HG03280 (cell line): ENCODE measurements at regions not wholly inside any gene's neighbourhood (a gene's known extent, or its start where the extent isn't known, plus 50 kb on each side); places are given as distances from the start of the nearest gene placed in this dataset.
"Not testable (repeated sequence)": the region's sequence is repeated elsewhere in the genome, so short reads cannot be mapped to it uniquely, and the experiment has no call there.

Experiments
- ATAC-seq: cut with Tn5 transposase; IDR thresholded peaks from one replicate; pipeline ENCODE4 v1.9.1; 2021; ENCODE audit warnings: mild to moderate bottlenecking, moderate library complexity; ENCODE audit not compliant: unreplicated experiment

- no peak for ATAC-seq
These were observed 167.9 kb upstream of the PRICKLE2 start for GRCh38 chr3:64393193-64393592.

- ATAC-seq: no peak
These were observed 166.7 kb upstream of the PRICKLE2 start for GRCh38 chr3:64392001-64392400.

- no peak for ATAC-seq
These were observed 165.6 kb upstream of the PRICKLE2 start for GRCh38 chr3:64390893-64391292.

- no peak for ATAC-seq
These were observed 163.6 kb upstream of the PRICKLE2 start for GRCh38 chr3:64388886-64389285.

DNA sequence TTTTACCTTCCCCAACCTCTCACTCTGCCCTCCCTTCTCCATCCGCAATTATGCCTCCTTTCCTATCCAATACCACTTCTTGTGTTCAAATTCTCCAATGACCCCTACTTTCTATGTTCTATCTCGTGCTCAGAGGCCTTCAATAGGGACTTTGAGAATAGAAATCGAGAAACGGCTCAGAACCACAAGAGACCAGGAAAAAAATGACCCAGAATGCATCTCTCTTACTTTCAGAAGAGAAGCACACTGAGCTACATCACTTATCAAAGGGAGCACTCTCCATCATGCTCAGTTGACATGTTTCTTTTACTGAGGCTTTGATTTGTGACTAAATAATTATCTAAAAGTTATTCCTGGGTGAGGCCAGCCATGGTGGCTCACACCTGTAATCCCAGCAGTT lies 162.4 kb upstream of the PRICKLE2 start:
- ATAC-seq: no peak

DNA sequence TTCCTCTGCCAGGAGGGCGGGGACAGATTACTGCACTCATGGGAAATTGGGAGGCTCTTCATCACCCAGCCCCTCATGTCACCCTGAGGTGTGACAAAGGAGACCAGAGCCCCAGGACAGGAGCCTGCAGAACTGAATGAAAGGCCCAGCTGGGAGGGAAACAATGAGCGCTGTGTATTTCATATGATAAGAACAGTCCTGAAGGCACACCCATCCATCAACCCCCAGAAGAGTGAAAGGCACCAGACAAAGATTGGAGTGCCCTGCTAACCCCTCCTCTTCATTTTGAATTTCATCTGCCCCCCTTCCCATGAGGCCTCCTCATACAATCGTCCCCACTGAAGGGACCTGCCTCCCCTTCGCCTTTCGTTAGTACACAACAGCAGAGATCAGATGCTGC lies 160.0 kb upstream of the PRICKLE2 start:
- ATAC-seq: no peak

GRCh38 chr3:64384561-64384960 lies 159.3 kb upstream of the PRICKLE2 start:
- ATAC-seq: no peak

DNA sequence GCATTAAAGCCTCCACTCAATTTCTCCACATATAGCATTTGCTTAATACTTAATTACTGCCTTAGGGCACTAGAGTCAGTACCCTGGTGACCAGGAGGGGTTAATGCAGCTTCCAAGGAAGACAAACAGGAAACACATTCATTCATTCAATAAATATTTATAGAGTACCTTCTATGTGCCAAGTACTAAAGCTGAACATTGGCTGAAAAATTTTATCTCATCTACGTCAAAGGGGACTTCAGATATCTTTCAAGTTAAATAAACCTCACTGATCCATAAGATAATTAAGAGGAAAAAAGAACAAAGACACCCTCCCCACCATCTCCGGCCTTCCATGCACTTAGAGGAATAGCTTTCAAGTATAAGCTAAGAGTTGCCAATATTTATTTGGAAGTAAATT lies 156.9 kb upstream of the PRICKLE2 start:
- ATAC-seq: no peak

- no peak for ATAC-seq
These were observed 156.1 kb upstream of the PRICKLE2 start for GRCh38 chr3:64381367-64381766.

DNA sequence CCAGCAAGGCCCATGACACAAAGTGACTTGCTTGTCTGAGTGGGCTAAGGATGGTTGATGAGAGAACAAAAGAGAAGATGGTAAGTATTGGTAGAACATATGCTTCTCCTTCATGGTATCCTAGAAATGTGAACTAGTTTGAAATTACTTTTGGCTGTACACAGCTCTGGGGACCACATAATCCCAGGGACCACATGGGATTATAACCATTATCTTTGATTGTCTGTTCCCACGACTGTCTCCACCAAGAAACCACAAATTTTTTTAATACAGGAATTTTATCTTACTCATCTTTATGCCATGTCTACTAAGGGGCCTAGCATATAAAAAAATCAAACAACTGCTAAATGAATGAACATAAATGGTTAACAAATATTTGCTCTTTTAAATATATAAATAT lies 155.3 kb upstream of the PRICKLE2 start:
- ATAC-seq: no peak

- ATAC-seq: no peak
These were observed 154.0 kb upstream of the PRICKLE2 start for GRCh38 chr3:64379221-64379620.

DNA sequence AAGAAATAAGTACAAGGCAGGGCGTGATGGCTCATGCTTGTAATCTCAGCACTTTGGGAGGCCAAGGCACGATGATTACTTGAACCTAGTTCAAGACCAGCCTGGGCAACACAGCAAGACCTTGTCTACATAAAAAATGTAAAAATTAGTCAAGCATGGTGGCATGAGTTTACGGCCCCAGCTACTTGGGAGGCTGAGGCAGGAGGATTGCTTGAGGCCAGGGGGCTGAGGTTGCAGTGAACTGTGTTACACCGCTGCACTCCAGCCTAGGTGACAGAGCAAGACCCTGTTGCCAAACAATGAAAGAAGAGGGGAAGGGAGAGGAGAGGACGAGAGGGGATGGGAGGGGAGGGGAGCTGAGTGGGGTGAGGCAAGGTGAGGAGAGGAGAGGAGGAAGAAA lies 152.7 kb upstream of the PRICKLE2 start:
- no peak for ATAC-seq

DNA sequence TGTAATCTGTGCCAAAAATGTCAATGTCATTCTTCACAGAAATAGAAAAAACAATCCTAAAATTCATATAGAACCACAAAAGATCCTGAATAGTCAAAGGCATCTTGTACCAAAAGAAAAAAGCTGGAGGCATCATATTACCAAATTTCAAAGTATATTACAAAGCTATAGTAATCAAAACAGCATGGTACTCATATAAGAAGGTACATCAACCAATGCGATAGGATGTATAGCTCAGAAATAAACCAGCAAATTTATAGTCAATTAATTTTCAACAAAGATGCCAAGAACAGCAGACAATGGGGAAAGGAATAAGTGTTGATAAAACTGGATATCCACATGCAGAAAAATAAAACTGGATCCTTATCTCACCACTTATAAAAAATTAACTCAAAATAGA lies 150.5 kb upstream of the PRICKLE2 start:
- ATAC-seq: no peak

DNA sequence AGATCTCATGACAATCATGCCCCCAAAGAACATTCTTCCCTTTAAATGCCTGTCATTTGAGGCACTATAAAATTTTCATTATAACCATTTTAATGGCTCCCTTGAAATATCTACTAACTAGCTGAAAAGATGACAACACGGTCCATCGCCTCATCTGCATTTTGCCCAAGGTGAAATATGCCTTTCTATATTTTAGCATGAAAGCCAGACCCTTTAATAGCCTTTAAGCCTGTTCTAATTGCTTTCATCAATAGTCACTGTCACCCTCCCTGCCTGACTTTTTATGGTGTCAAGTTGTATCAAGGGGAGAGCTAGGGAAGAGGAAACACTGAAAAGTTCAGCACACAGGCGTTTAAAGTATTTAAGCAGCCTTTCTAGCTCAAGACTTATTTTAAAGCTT lies 144.1 kb upstream of the PRICKLE2 start:
- ATAC-seq: no peak

- ATAC-seq: no peak
These were observed 143.2 kb upstream of the PRICKLE2 start for GRCh38 chr3:64368257-64369020.

- no peak for ATAC-seq
These were observed 140.6 kb upstream of the PRICKLE2 start for GRCh38 chr3:64365877-64366276.

DNA sequence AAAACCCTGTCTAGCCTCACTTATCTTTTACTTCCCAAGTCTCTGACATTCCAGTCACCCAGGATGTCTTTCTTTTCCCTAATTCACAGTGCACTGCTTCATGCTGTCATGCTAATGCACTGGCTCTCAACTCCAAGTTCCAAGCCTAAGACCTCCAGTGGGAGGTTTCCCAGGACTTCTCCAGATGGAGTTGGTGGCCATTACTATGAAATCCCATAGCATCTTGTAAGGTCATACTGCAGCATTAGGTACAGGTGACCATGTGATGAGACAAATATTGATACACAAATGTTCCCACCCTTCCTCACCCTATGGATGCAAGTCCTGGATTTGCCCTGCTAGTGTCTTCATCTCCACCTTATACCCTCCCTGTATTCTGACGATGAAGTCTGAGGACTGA lies 138.6 kb upstream of the PRICKLE2 start:
- ATAC-seq: no peak

- ATAC-seq: no peak
These were observed 136.9 kb upstream of the PRICKLE2 start for GRCh38 chr3:64361962-64362735.

- not testable (repeated sequence) for ATAC-seq
These were observed 135.8 kb upstream of the PRICKLE2 start for GRCh38 chr3:64361036-64361435.

DNA sequence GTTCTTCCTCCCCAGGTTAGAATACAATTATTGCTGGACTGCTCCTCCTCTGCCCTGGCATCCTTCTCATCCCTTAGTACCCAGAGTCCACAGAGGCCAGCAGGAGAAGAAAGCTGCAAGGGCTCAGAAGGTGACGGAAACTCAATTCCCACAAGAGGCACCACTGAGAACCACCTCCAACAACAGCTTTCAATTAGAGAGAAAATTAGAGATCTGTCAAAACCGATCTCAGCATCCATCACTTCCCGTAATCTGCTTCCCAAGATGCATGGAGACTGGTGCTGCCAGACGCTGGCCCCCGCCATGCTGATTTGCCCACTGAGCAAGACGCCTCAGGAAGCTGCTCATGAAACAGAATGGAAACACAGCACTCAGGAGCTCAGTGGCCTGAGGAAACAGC lies 135.0 kb upstream of the PRICKLE2 start:
- no peak for ATAC-seq

DNA sequence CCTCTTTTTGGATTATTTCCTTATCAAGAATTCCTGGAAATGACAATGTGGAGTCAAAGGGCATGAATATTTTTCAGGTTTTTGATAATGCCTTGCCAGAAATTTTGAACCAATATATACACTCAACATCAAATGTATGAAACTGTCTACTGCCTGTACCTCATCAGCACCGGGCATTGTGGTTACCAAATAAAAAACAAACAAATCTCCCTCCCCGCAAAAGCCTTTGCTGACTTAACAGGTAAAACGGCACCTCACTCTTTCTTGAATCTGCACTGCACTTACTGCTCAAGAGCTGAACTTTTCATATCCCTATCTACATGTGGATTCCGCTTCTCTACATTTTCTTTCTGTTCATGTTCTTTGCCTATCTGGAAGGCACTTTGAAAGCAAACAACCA lies 134.5 kb upstream of the PRICKLE2 start:
- no peak for ATAC-seq

DNA sequence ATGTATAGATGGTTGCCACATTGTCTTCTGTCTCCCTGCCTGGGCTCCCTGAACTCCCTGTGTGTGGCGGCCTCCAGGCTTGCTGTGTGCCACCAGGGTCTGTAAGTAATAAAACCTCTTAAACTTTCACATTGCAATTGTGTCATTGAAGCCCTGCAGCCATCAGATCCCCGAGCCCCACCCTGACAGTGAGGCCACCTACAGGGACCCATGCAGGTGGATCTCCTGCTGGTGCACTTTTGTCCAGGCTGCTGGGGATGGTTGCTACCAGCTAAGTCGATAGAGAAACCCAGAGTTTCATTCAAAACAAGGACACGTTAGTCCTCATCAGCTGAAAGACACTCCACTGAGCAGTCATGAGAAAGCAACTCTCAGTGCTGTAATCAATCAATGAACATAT lies 133.6 kb upstream of the PRICKLE2 start:
- ATAC-seq: no peak
